DMS 273 treated with DMSO at 0.1 percent for 48 hours (cell line): ENCODE measurements at regions not wholly inside any gene's neighbourhood (a gene's known extent, or its start where the extent isn't known, plus 50 kb on each side); places are given as distances from the start of the nearest gene placed in this dataset.
"Not testable (repeated sequence)": the region's sequence is repeated elsewhere in the genome, so short reads cannot be mapped to it uniquely, and the experiment has no call there.

Source experiments
- DNase-seq: peaks from one replicate; lab custom pipeline; 2025; lab: John Stamatoyannopoulos, UW

GRCh38 chr3:22765679-22766078, 437.4 kb upstream of the UBE2E2 start:
- DNase-seq, result no peak

- DNase-seq, result no peak
Observed at GRCh38 chr3:22777834-22778233, 425.3 kb upstream of the UBE2E2 start.

- no peak for DNase-seq
Observed at GRCh38 chr3:22779737-22780136, 423.4 kb upstream of the UBE2E2 start.

- DNase-seq, result no peak
Observed at GRCh38 chr3:22792533-22792932, 410.6 kb upstream of the UBE2E2 start.

- no peak for DNase-seq
Observed at GRCh38 chr3:22795917-22796316, 407.2 kb upstream of the UBE2E2 start.

GRCh38 chr3:22798461-22798860, 404.7 kb upstream of the UBE2E2 start:
- DNase-seq, result no peak

- DNase-seq, result no peak
Observed at GRCh38 chr3:22819209-22819608, 383.9 kb upstream of the UBE2E2 start.

- DNase-seq, result no peak
Observed at GRCh38 chr3:22835041-22835440, 368.1 kb upstream of the UBE2E2 start.

GRCh38 chr3:22836131-22836530, 367.0 kb upstream of the UBE2E2 start:
- no peak for DNase-seq

GRCh38 chr3:22843854-22844253, 359.3 kb upstream of the UBE2E2 start:
- no peak for DNase-seq

- DNase-seq, result no peak
Observed at GRCh38 chr3:22846566-22846965, 356.6 kb upstream of the UBE2E2 start.

GRCh38 chr3:22849583-22849982, 353.5 kb upstream of the UBE2E2 start:
- not testable (repeated sequence) for DNase-seq

GRCh38 chr3:22856811-22857210, 346.3 kb upstream of the UBE2E2 start:
- DNase-seq, result no peak

GRCh38 chr3:22858486-22858885, 344.6 kb upstream of the UBE2E2 start:
- no peak for DNase-seq

- no peak for DNase-seq
Observed at GRCh38 chr3:22859618-22860017, 343.5 kb upstream of the UBE2E2 start.

GRCh38 chr3:22861426-22861825, 341.7 kb upstream of the UBE2E2 start:
- DNase-seq, result no peak

GRCh38 chr3:22862111-22862510, 341.0 kb upstream of the UBE2E2 start:
- no peak for DNase-seq

GRCh38 chr3:22882834-22883233, 320.3 kb upstream of the UBE2E2 start:
- not testable (repeated sequence) for DNase-seq

- DNase-seq, result no peak
Observed at GRCh38 chr3:22885039-22885438, 318.1 kb upstream of the UBE2E2 start.

- no peak for DNase-seq
Observed at GRCh38 chr3:22885574-22886341, 317.4 kb upstream of the UBE2E2 start.

- no peak for DNase-seq
Observed at GRCh38 chr3:22886439-22887068, 316.6 kb upstream of the UBE2E2 start.

GRCh38 chr3:22887664-22888291, 315.3 kb upstream of the UBE2E2 start:
- DNase-seq, result no peak

- DNase-seq, result no peak
Observed at GRCh38 chr3:22893101-22893500, 310.0 kb upstream of the UBE2E2 start.
